DOHH2 (cell line): ENCODE measurements at regions not wholly inside any gene's neighbourhood (a gene's known extent, or its start where the extent isn't known, plus 50 kb on each side); places are given as distances from the start of the nearest gene placed in this dataset.
"Not testable (repeated sequence)": the region's sequence is repeated elsewhere in the genome, so short reads cannot be mapped to it uniquely, and the experiment has no call there.

ENCODE experiments used
- H3F3A ChIP-seq: fragments of 200-600 bp; sonication (generic), shearing (Covaris generic); 2 replicates; pipeline ENCODE4 v1.6.0; 2016; ENCODE audit warnings: antibody characterized with exemption, mild to moderate bottlenecking; ENCODE audit not compliant: control insufficient read depth, insufficient read depth
- H3K27ac ChIP-seq: fragments of 200-600 bp; sonication (generic); 2 replicates; pipeline ENCODE4 v1.5.1; 2014; ENCODE audit warnings: low read depth, mild to moderate bottlenecking, low read length, moderate library complexity
- H3K27me3 ChIP-seq: fragments of 200-600 bp; sonication (generic); 2 replicates; pipeline ENCODE4 v1.6.1; 2014; ENCODE audit warnings: mild to moderate bottlenecking, low read length, mixed read lengths; ENCODE audit not compliant: control insufficient read depth
- H3K36me3 ChIP-seq: fragments of 200-600 bp; sonication (generic); 2 replicates; pipeline ENCODE4 v1.6.1; 2014; ENCODE audit warnings: mild to moderate bottlenecking, low read length, moderate library complexity, mixed read lengths; ENCODE audit not compliant: control insufficient read depth
- H3K4me1 ChIP-seq: fragments of 200-600 bp; sonication (generic); 2 replicates; pipeline ENCODE4 v1.6.1; 2014; ENCODE audit warnings: mild to moderate bottlenecking, low read length, mixed read lengths; ENCODE audit not compliant: control insufficient read depth
- H3K4me2 ChIP-seq: fragments of 200-600 bp; sonication (generic); 2 replicates; pipeline ENCODE4 v1.6.0; 2014; ENCODE audit warnings: mild to moderate bottlenecking, low read length, moderate library complexity
- H3K4me3 ChIP-seq: fragments of 200-600 bp; sonication (generic); 2 replicates; pipeline ENCODE4 v1.5.1; 2014; ENCODE audit warnings: mild to moderate bottlenecking, low read length, mixed read lengths
- H3K79me2 ChIP-seq: fragments of 200-600 bp; sonication (generic); 2 replicates; pipeline ENCODE4 v1.6.1; 2014; ENCODE audit warnings: mild to moderate bottlenecking, low read length, mixed read lengths; ENCODE audit not compliant: control insufficient read depth
- H3K9me2 ChIP-seq: fragments of 200-600 bp; sonication (generic); replicated peaks from 2 replicates; pipeline ENCODE4 v1.6.1; 2014; ENCODE audit warnings: mild to moderate bottlenecking, low read length, mixed read lengths; ENCODE audit not compliant: control insufficient read depth
- H3K9me3 ChIP-seq: fragments of 200-600 bp; sonication (generic); 2 replicates; pipeline ENCODE4 v1.6.1; 2014; ENCODE audit warnings: antibody characterized with exemption, low read length, mixed read lengths; ENCODE audit not compliant: control insufficient read depth, insufficient read depth
- H4K20me1 ChIP-seq: fragments of 200-600 bp; sonication (generic); 2 replicates; pipeline ENCODE4 v1.6.0; 2014; ENCODE audit warnings: low read depth, mild to moderate bottlenecking, antibody characterized with exemption, low read length, moderate library complexity; ENCODE audit not compliant: control insufficient read depth, insufficient read depth
- EZH2phosphoT487 ChIP-seq: fragments of 200-600 bp; sonication (generic); IDR thresholded peaks from 2 replicates; pipeline ENCODE4 v1.6.1; 2017; ENCODE audit warnings: borderline replicate concordance, mild to moderate bottlenecking, antibody characterized with exemption, low read length, moderate library complexity, mixed read lengths
- TF ChIP-seq, protein P1 (sequence below): fragments of 200-600 bp; sonication (generic); IDR thresholded peaks from one replicate; pipeline ENCODE4 v1.5.1; 2014; ENCODE audit warnings: antibody characterized with exemption, mild to moderate bottlenecking, low read depth, low read length; ENCODE audit not compliant: poor library complexity, severe bottlenecking

- TF ChIP-seq, protein P1, sequence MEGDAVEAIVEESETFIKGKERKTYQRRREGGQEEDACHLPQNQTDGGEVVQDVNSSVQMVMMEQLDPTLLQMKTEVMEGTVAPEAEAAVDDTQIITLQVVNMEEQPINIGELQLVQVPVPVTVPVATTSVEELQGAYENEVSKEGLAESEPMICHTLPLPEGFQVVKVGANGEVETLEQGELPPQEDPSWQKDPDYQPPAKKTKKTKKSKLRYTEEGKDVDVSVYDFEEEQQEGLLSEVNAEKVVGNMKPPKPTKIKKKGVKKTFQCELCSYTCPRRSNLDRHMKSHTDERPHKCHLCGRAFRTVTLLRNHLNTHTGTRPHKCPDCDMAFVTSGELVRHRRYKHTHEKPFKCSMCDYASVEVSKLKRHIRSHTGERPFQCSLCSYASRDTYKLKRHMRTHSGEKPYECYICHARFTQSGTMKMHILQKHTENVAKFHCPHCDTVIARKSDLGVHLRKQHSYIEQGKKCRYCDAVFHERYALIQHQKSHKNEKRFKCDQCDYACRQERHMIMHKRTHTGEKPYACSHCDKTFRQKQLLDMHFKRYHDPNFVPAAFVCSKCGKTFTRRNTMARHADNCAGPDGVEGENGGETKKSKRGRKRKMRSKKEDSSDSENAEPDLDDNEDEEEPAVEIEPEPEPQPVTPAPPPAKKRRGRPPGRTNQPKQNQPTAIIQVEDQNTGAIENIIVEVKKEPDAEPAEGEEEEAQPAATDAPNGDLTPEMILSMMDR = no peak
- TF ChIP-seq EZH2phosphoT487 = no peak
- no peak overlapping the region for H3K4me3 ChIP-seq
- H3K79me2 ChIP-seq = no peaks in the 10 kb centered on the region
- H3K27ac ChIP-seq = no peak overlapping the region
- H4K20me1 ChIP-seq = no peaks in the 10 kb centered on the region
- no peaks in the 10 kb centered on the region for H3K36me3 ChIP-seq
- H3K4me1 ChIP-seq = no peaks in the 10 kb centered on the region
- no peaks in the 10 kb centered on the region for H3K27me3 ChIP-seq
- H3F3A ChIP-seq = no peaks in the 10 kb centered on the region
- no peaks in the 10 kb centered on the region for H3K9me2 ChIP-seq
- H3K4me2 ChIP-seq = no peak overlapping the region
- H3K9me3 ChIP-seq = no peaks in the 10 kb centered on the region
Observed at GRCh38 chr2:183901931-183902330, 696.4 kb upstream of the ZNF804A start.

GRCh38 chr2:183903026-183903425 lies 695.3 kb upstream of the ZNF804A start:
- H3K27me3 ChIP-seq = no peaks in the 10 kb centered on the region
- H3K27ac ChIP-seq = no peak overlapping the region
- H3K4me2 ChIP-seq = no peak overlapping the region
- H3K36me3 ChIP-seq = no peaks in the 10 kb centered on the region
- H3K4me1 ChIP-seq = no peaks in the 10 kb centered on the region
- no peaks in the 10 kb centered on the region for H3K79me2 ChIP-seq
- H4K20me1 ChIP-seq = no peaks in the 10 kb centered on the region
- H3K9me2 ChIP-seq = no peaks in the 10 kb centered on the region
- TF ChIP-seq, protein P1 = no peak
- no peak for TF ChIP-seq EZH2phosphoT487
- H3K4me3 ChIP-seq = no peak overlapping the region
- H3F3A ChIP-seq = no peaks in the 10 kb centered on the region
- no peaks in the 10 kb centered on the region for H3K9me3 ChIP-seq

GRCh38 chr2:183916041-183916440 lies 682.3 kb upstream of the ZNF804A start:
- H3K79me2 ChIP-seq, H3K36me3 ChIP-seq, H3K27ac ChIP-seq, H3K9me2 ChIP-seq, H3K4me2 ChIP-seq, H3K9me3 ChIP-seq, H3K4me1 ChIP-seq, H3K4me3 ChIP-seq, H3F3A ChIP-seq, H3K27me3 ChIP-seq, H4K20me1 ChIP-seq: not testable (repeated sequence)

DNA sequence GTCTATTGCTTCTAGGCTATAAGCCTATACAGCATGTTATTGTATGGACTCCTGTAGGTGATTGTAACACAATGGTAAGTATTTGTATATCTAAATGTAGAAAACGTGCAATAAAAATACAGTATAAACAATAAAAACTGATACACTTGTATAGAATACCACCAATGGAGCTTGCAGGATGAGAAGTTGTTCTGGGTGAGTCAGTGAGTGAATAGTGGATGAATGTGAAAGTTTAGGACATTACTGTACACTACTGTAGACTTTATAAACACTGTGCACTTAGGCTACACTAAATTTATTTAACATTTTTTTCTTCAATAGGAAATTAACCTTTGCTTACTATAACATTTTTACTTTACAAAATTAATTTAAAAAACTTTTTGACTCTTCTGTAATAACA lies 679.2 kb upstream of the ZNF804A start:
- no peak overlapping the region for H3K27ac ChIP-seq
- no peak overlapping the region for H3K4me2 ChIP-seq
- no peaks in the 10 kb centered on the region for H3K36me3 ChIP-seq
- H3K9me3 ChIP-seq = no peaks in the 10 kb centered on the region
- no peaks in the 10 kb centered on the region for H3K9me2 ChIP-seq
- H3K79me2 ChIP-seq = no peaks in the 10 kb centered on the region
- no peak overlapping the region for H3K4me3 ChIP-seq
- H3K4me1 ChIP-seq = no peaks in the 10 kb centered on the region
- no peaks in the 10 kb centered on the region for H3K27me3 ChIP-seq
- H4K20me1 ChIP-seq = no peaks in the 10 kb centered on the region
- no peaks in the 10 kb centered on the region for H3F3A ChIP-seq
- no peak for TF ChIP-seq EZH2phosphoT487
- TF ChIP-seq, protein P1 = no peak
